HG03460 (cell line): ENCODE measurements at regions not wholly inside any gene's neighbourhood (a gene's known extent, or its start where the extent isn't known, plus 50 kb on each side); places are given as distances from the start of the nearest gene placed in this dataset.

Source experiments
- ATAC-seq: cut with Tn5 transposase; IDR thresholded peaks from one replicate; pipeline ENCODE4 v1.9.1; 2021; ENCODE audit not compliant: unreplicated experiment

DNA sequence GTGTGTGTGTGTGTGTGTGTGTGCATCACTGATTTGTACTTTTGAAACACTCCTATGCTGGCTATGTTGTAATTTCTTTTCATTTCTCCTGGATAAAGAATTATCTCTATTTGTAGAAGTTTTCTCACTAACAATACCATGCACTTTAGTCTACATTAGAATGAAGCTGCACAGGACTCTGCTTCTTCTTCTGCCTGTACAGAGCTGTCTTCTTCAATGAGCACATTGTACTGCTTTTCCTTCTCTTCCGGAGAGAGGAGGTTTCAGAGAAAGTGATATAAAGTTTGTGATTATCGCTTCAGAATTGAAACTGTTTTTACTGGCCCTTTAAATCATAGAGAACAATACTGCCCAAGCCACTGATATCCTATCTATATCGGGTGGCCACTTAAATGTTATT, 677.0 kb downstream of the NR2F1-AS1 start:
- ATAC-seq, result no peak

DNA sequence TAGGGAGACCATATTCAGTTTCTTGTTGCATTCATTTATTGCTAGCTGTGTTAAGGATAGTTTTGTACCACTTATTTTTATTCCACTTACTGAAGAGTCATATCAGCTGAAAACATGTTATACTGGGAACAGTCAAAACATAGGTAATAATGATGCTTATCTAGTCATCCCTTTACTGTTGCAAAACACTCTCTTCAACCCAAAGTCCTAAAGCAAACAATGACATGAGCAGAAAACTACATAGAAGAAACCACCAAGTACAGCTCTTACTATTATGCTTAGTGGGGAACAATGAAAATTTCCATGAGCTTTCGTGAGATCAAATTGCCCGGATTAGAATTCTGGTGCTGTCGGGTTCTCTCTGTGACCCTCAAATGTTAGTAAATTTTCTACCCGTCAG, 681.4 kb downstream of the NR2F1-AS1 start:
- ATAC-seq, result no peak

DNA sequence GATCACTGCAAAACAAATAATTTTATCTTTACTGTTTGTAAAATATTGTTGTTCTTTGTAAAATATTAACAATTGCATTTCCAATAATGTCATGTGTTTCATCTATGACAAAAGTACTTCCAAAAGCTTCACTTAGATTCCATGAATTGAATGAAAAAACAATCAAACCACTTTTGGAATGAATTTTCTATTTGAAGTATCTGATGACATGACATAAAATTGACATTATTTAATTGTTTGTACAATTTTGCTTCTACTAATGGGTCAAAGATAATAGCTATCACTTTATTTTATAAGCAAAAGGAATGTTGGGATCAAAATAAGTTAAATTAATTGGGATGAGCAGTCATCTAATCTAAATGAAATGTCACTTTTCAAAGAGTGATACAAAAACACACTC, 684.3 kb downstream of the NR2F1-AS1 start:
- ATAC-seq, result no peak

DNA sequence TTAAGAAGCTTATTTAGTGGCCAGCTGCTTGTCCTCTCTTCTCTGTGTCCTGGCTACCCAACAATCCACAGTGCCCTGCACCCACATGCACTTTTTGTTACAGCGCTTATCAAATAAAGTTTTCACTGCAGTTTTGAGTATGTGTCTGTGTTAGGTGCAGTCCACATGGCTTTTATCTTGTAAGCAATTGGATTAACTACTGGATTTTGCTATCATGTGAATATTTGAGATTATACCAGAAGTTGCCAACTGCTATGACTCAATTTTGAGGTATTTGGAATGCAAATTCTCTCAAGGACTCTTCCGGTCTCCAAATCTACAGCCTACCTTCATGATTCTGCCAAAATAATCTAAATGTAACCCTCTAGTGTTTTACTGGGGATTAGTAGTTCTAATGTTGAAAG, 690.2 kb downstream of the NR2F1-AS1 start:
- no peak for ATAC-seq

GRCh38 chr5:92889140-92889539, 691.9 kb downstream of the NR2F1-AS1 start:
- ATAC-seq, result no peak

DNA sequence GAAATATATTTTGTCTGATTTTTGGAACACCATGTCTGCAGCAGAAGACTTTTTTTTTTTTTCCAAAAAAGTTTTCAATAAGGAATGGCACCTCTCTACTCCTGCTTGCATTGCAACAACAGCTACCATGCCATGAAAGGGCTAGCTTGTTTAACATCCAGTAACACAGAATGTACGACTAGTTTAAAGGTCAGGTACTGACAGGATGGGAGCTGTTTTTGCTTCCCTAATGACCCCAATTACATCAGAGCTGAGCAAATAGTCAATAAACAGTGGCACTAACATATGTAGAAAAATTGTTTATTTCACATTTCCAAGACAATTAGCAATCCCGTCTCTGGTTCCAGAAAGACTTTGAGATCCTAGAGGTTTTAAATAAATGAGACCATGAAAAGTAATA, 693.8 kb downstream of the NR2F1-AS1 start:
- ATAC-seq, result no peak

DNA sequence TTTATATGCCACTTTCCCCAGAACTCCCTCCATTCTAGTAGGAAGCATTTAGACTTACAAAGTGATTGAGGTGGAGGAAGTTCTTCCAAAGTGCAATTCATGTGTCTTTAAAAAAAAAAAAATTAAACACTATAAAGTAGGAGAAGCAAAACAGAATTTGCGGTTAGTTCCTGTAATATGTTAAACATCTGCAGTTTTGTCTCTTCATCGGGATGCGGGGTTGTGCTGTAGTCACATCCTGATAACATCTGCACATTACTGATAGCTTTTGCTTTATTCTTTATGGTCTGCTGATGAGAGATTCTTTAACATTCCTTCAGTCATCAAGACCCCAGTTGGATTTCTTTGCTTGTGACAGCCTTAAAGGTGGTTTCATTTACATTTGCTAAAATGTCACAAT, 694.3 kb downstream of the NR2F1-AS1 start:
- no peak for ATAC-seq

DNA sequence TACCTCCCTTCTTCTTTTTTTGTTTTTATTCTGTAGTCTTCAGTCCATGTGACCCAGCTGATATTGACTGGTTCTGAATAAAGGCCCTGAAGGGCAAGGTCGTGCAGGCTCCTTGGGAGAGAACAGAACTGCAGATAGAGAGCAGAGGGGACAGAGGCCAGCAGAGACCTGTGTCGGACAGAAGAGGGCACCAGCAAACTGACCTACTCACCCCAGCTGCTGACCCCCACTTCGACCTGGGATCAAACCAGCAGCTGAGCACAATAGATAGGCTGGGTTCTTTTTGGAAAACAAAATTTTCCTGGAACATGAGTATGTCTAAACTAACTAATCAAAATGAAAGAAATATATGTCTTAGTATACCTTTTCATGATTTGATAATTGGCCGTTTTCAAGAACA, 695.1 kb downstream of the NR2F1-AS1 start:
- ATAC-seq, result no peak

DNA sequence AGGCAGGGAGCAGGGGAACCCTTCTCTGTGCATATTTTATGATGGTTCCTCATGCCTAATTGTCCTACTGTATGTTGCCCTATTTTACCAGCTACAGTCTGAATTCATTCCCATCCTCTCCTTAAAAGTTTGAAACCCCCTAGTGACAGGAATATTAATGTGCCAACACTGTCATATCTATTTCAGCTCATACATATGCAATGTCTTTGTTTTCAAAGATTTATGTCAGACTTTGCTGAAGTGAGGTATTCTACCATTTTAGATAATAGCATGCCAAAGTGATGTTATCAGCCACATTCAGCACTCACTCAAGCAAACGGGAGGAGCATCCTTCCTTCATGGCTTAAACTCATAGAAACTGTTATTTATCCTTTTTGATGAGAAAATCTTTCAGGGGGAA, 696.5 kb downstream of the NR2F1-AS1 start:
- ATAC-seq, result no peak

DNA sequence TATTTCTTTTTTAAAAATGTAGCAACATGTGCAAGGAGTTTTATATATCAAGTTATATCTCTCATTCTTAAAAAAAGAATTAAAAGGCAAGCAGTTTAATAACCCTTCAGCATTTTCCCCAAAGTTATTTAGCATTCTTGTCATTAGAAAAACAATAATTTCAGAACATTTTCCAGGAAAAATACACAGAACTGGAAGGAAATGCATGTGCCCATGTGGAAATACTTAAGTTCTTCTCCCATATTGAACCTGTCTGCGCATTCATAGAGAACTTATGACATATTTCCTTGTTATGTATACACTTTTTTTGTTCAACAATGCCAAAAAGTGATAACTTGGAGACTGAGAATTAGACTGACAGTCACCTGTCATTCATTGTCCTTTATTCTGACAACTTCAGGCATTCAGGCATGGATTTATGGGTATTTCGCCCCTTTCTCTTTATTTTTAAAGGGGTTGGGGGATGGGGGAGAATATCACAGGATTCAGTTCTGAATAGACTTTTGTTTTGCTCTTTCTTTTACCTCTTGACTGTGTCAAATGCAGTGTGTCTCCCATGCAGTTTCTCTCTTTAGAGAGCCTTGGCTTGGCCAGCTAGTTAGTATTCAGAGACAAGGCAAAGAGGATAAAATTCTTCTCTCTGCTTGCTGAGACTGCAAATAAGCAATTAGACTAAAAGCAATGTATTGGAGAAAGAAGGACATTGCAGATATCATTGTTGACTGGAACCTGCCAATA, 701.0 kb downstream of the NR2F1-AS1 start:
- ATAC-seq, result no peak

DNA sequence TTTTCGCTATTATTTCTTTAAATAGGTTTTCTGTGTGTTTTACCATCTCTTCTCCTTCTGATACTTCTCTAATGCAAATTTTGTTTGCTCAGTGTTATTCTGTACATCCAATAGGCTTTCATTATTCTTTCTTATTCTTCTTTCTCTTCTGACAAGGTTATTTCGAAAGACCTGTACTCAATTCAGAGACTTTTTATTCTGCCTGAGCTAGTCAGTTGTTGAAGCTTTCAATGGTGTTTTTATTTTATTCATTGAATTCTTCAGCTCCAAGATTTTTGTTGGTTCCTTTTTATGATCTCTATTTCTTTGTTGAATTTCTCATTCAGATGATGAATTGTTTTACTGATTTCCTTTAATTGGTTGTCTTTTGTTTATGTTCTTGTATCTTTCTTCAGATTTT, 706.2 kb downstream of the NR2F1-AS1 start:
- ATAC-seq, result no peak

- ATAC-seq, result no peak
Observed at GRCh38 chr5:92868442-92868841, 712.6 kb downstream of the NR2F1-AS1 start.

DNA sequence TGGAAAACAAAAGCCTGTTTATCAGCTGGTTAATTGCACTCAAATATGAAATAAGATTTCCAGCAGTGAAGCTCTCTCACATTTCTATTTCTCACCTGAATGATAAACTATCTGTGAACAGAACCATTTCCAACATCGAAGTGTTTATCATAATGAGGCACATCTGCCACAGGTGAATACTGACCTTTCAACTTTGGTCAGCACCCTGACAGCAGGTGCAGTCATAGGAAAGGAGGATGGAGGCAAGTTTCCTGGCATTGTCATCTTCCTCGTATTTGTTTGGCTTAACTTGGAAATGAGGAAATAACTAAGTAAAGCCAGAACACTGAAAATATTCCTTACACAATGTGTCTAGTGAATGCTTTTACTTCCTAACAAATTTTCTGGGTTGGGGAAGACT, 716.4 kb downstream of the NR2F1-AS1 start:
- ATAC-seq, result no peak

- no peak for ATAC-seq
Observed at GRCh38 chr5:92863666-92864065, 717.4 kb downstream of the NR2F1-AS1 start.

GRCh38 chr5:92861531-92862285, 719.3 kb downstream of the NR2F1-AS1 start:
- no peak for ATAC-seq

DNA sequence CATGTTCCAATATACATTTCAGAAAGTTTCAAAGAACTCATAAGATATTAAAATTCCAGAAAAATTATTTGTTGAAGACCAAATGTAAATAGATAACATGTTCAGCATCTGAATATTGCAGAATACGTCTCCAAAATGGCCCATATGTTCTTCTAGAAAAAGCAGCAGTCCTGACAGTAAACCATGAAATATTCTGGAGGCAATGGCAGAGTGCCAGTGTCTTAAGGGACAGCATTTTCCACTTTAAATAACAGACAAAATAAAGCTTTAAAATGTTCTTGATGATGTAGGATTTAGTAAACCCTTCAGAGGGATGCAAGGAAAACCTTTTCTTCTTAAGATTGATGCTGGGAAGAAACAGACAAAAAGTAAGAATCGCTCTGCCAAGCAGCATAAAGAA, 721.0 kb downstream of the NR2F1-AS1 start:
- ATAC-seq, result no peak

DNA sequence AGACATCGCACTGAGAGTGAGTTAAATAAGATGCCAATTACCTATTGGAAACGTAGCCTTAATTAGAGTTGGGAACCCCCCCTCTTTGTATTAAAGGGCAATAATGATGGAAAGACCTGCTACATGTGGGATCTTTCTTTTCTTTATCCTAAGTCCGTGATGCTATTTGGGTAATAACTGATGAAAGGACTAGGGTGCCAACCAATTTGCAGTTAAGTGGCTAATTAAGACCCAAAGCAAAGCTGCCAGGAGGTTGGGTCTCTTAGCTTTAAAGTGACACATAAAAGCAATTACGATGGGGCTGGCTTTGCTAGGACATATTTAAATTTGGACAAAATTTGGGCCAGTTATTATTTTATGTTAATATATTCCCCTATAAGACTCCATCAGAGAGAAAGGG, 728.8 kb downstream of the NR2F1-AS1 start:
- ATAC-seq, result no peak

DNA sequence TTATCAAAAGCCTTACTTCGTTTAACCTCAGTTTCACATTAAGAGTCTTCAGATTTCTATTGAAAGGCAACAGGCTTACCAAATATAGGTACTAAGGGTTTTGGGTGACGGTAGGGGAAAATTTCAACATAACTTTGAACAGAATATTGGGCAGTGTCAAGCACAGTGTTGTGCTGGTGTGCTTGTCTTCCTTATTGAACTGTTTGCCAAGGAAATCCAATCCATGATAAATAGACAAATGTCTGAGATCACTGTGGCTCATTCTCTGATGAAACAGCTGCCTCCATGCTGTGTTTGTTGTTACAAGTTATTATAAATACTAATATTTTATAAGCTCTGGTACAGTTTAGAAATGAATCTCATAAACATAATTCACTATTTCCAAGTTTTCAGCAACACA, 730.1 kb downstream of the NR2F1-AS1 start:
- no peak for ATAC-seq

GRCh38 chr5:92849756-92850155, 731.3 kb downstream of the NR2F1-AS1 start:
- ATAC-seq, result no peak

- ATAC-seq, result no peak
Observed at GRCh38 chr5:92841604-92842155, 739.3 kb downstream of the NR2F1-AS1 start.

GRCh38 chr5:92838253-92838652, 742.8 kb downstream of the NR2F1-AS1 start:
- no peak for ATAC-seq
